Tibial nerve (tissue), 4 donors: ENCODE measurements at regions not wholly inside any gene's neighbourhood (a gene's known extent, or its start where the extent isn't known, plus 50 kb on each side); places are given as distances from the start of the nearest gene placed in this dataset.

ENCODE experiments used
- DNase-seq, 2 donors: peaks; one replicate each; pipeline ENCODE4 v3.0.0-alpha.2; 2019; ENCODE audit warnings: low spot score in 2 of 2
- H3K27ac ChIP-seq, 4 donors: fragments of 200-600 bp; sonication (generic) in 3 of 4; one replicate each; pipeline ENCODE4 v1.5.1; 2017 to 2019; ENCODE audit warnings: mild to moderate bottlenecking in 1 of 4
- H3K27me3 ChIP-seq, 2 donors: fragments of 200-600 bp; sonication (generic) in 1 of 2; one replicate each; pipeline versions ENCODE4 v1.5.1 to v1.6.0; 2017 to 2019
- H3K36me3 ChIP-seq, 3 donors: fragments of 200-600 bp; sonication (generic); one replicate each; pipeline ENCODE4 v1.5.1; 2018 to 2019
- H3K4me1 ChIP-seq, 4 donors: fragments of 200-600 bp; sonication (generic) in 3 of 4; one replicate each; pipeline ENCODE4 v1.5.1; 2017 to 2019
- H3K4me3 ChIP-seq, 4 donors: fragments of 200-600 bp; sonication (generic) in 3 of 4; one replicate each; pipeline ENCODE4 v1.5.1; 2017 to 2019; ENCODE audit warnings: mild to moderate bottlenecking in 1 of 4, moderate library complexity in 1 of 4
- H3K9me3 ChIP-seq, 4 donors: fragments of 200-600 bp; sonication (generic) in 3 of 4; one replicate each; pipeline ENCODE4 v1.5.1; 2017 to 2019
- CTCF ChIP-seq, 5 experiments: fragments of 200-600 bp in 3 of 5; fragments of 450-650 bp in 2 of 5; sonication (generic) in 3 of 5; IDR thresholded peaks; one replicate each; pipeline ENCODE4 v1.5.1; 2016 to 2019; ENCODE audit warnings: antibody characterized with exemption in 5 of 5, mild to moderate bottlenecking in 3 of 5, moderate library complexity in 2 of 5
- EP300 ChIP-seq, 2 donors: sonication (generic); formaldehyde crosslinking; IDR thresholded peaks; one replicate each; pipeline ENCODE4 v1.6.1; 2017; ENCODE audit warnings: antibody characterized with exemption in 2 of 2, mild to moderate bottlenecking in 1 of 2
- POLR2A ChIP-seq, 2 donors: fragments of 450-650 bp; IDR thresholded peaks; one replicate each; pipeline ENCODE4 v1.6.1; 2017; ENCODE audit warnings: antibody characterized with exemption in 2 of 2, mild to moderate bottlenecking in 2 of 2, moderate library complexity in 2 of 2
- WGBS, 2 donors: methylation state at CpG; one replicate each; pipeline ENCODE4 v1.1.5; 2018; 5-methylcytosine and 5-hydroxymethylcytosine counted together

GRCh38 chr6:55974688-55975087 lies 99.3 kb upstream of the BMP5 start:
- Histone ChIP-seq H3K4me3 (no peak overlapping the region), H3K27ac (no peak overlapping the region), H3K4me1 (no peaks in the 10 kb centered on the region), H3K9me3 (no peaks in the 10 kb centered on the region), H3K36me3 (no peaks in the 10 kb centered on the region), H3K27me3 (no peaks in the 10 kb centered on the region)
- DNase-seq = no peak
- 21 to 30% methylated on average over 1 of the region's 1 CpG for WGBS, 2 donors
- TF ChIP-seq CTCF (IDR thresholded peaks at IDR 0.05) (no peak), POLR2A (IDR thresholded peaks at IDR 0.05) (no peak), EP300 (IDR thresholded peaks at IDR 0.05) (no peak)

- no peak for DNase-seq
- H3K36me3 ChIP-seq = no peaks in the 10 kb centered on the region
- no peak overlapping the region for H3K27ac ChIP-seq
- no peak overlapping the region for H3K4me3 ChIP-seq
- no peaks in the 10 kb centered on the region for H3K27me3 ChIP-seq
- no peaks in the 10 kb centered on the region for H3K4me1 ChIP-seq
- no peaks in the 10 kb centered on the region for H3K9me3 ChIP-seq
- no peak for TF ChIP-seq POLR2A (IDR thresholded peaks at IDR 0.05)
- 82 to 95% methylated on average over 1 of the region's 1 CpG for WGBS, 2 donors
These were observed 96.7 kb upstream of the BMP5 start for GRCh38 chr6:55972091-55972490.

- no peak overlapping the region for H3K4me3 ChIP-seq
- TF ChIP-seq CTCF (IDR thresholded peaks at IDR 0.05) (no peak), POLR2A (IDR thresholded peaks at IDR 0.05) (no peak), EP300 (IDR thresholded peaks at IDR 0.05) (no peak)
- H3K27me3 ChIP-seq = no peaks in the 10 kb centered on the region
- H3K4me1 ChIP-seq = no peaks in the 10 kb centered on the region
- H3K27ac ChIP-seq = no peak overlapping the region
- WGBS, 2 donors = 75 to 76% methylated on average over 3 of the region's 3 CpGs
- no peaks in the 10 kb centered on the region for H3K9me3 ChIP-seq
- H3K36me3 ChIP-seq = no peaks in the 10 kb centered on the region
- no peak for DNase-seq
These were observed 94.1 kb upstream of the BMP5 start for GRCh38 chr6:55969526-55969925.

- Histone ChIP-seq H3K36me3 (no peaks in the 10 kb centered on the region), H3K4me1 (no peaks in the 10 kb centered on the region), H3K27me3 (no peaks in the 10 kb centered on the region), H3K9me3 (no peaks in the 10 kb centered on the region), H3K4me3 (no peak overlapping the region), H3K27ac (no peak overlapping the region)
- DNase-seq = no peak
- TF ChIP-seq CTCF (IDR thresholded peaks at IDR 0.05) (no peak), POLR2A (IDR thresholded peaks at IDR 0.05) (no peak), EP300 (IDR thresholded peaks at IDR 0.05) (no peak)
These were observed 93.5 kb upstream of the BMP5 start for GRCh38 chr6:55968926-55969325.

GRCh38 chr6:55964136-55964535 lies 88.7 kb upstream of the BMP5 start:
- Histone ChIP-seq H3K9me3 (no peaks in the 10 kb centered on the region), H3K27me3 (no peaks in the 10 kb centered on the region), H3K4me1 (peaks cover 0 to 6% (median 0%) of the 10 kb centered on the region in 4 donors), H3K4me3 (no peak overlapping the region), H3K36me3 (no peaks in the 10 kb centered on the region), H3K27ac (no peak overlapping the region)
- TF ChIP-seq POLR2A (IDR thresholded peaks at IDR 0.05) = no peak
- TF ChIP-seq EP300 (IDR thresholded peaks at IDR 0.05) = no peak
- TF ChIP-seq CTCF (IDR thresholded peaks at IDR 0.05) = no peak
- WGBS, 2 donors = 100% methylated on average over 1 of the region's 1 CpG
- no peak for DNase-seq

- Histone ChIP-seq H3K4me3 (no peak overlapping the region), H3K36me3 (no peaks in the 10 kb centered on the region), H3K27me3 (no peaks in the 10 kb centered on the region), H3K4me1 (peaks cover 0 to 6% (median 0%) of the 10 kb centered on the region in 4 donors), H3K9me3 (no peaks in the 10 kb centered on the region), H3K27ac (no peak overlapping the region)
- DNase-seq = no peak
- TF ChIP-seq EP300 (IDR thresholded peaks at IDR 0.05) = no peak
- no peak for TF ChIP-seq POLR2A (IDR thresholded peaks at IDR 0.05)
- no peak for TF ChIP-seq CTCF (IDR thresholded peaks at IDR 0.05)
- 54 to 65% methylated on average over 3 of the region's 3 CpGs for WGBS, 2 donors
These were observed 87.9 kb upstream of the BMP5 start for GRCh38 chr6:55963301-55963700.
